ELF-1 (cell line): ENCODE measurements at regions not wholly inside any gene's neighbourhood (a gene's known extent, or its start where the extent isn't known, plus 50 kb on each side); places are given as distances from the start of the nearest gene placed in this dataset.

ENCODE experiments used
- DNase-seq: peaks from one replicate; pipeline ENCODE4 v3.0.0-alpha.2; 2016; ENCODE audit warnings: low read depth, low spot score

DNA sequence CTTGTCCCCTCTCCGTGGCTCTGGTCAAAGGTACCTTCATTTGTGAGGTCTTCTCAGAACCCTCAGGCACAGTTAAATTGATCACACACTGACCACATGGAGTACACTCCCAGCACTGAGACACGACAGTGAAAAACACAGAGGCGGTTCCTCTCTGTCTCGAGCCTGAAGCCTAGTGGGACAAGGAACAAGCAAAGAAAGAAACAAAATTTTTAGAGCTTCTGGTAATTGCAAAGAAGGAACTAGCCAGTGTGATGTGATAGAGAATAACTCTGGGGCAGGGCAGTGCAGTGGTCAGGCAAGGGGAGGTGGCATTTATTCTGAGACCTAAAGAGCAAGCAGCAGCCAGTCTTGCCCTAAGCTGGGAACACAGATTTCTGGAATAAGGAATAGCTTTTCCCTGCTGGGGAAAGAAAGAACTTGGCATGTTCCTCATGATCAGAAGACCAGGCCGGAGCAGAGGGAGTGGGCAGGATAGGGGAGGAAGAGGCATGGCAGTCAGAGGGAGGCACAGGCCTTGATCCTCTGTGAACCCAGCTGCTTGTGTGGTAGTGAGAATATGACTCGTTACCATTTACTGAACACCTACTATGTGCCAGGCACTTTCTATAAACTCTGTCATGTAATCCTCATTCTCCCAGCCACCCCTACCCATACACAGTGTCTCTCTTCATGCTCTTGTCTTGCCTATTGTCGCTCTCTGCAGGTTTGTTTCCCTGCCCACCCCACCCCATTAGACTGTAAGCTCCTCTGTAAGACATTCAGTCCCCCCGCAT, 262.3 kb upstream of the HES1 start:
- DNase-seq, result no peak

- DNase-seq, result no peak
These were observed 261.4 kb upstream of the HES1 start for GRCh38 chr3:193874512-193874911.

DNA sequence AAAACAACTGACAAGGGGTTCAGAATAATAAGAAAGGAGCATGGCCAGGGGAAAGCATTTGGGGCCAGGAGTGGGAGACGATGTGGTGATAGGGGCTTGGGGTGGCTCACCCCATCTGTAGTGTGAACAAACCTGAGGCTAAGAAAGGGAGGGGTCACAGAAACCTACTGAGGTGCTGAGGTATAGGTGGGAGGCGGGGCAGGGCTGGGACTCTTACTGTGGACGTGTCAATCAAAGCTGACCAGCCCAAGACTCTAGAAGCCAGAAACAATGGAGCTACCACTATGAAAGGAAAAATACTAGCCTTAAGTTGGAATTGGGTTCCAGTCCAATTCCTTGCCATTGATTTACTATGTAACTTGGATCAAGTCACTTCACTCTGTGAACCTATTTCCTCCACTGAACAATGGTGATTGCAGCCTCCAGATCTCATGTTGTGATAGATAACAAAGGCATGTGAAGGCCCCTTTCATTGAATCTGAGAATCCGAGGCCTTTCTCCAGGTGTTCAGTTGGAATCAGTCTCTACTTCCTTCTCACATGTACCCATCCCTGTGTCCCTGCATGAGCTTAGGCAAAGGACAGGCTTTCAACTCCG, 260.9 kb upstream of the HES1 start:
- no peak for DNase-seq

- no peak for DNase-seq
These were observed 260.2 kb upstream of the HES1 start for GRCh38 chr3:193875601-193876321.

- no peak for DNase-seq
These were observed 256.7 kb upstream of the HES1 start for GRCh38 chr3:193879099-193879863.

DNA sequence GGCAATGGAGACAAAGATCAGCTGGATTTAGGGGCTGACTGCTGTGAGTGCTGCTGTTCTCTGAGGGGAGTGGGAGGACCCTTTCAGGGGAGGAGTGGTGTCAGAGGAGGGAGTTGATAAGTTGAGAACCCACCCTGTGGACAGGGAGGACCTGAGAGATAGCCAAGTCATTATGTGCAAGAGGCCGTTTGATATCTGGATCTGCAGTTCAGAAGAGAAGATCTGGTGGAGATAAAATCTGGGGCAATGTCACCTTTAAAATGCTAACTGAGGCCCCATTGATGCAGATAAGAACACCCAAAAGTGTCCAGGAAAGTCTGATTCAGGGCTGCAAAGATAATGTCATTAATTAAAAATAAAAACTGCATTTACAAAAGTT, 256.1 kb upstream of the HES1 start:
- no peak for DNase-seq

- DNase-seq, result no peak
These were observed 253.9 kb upstream of the HES1 start for GRCh38 chr3:193882091-193882490.

- no peak for DNase-seq
These were observed 252.4 kb upstream of the HES1 start for GRCh38 chr3:193883551-193883950.

DNA sequence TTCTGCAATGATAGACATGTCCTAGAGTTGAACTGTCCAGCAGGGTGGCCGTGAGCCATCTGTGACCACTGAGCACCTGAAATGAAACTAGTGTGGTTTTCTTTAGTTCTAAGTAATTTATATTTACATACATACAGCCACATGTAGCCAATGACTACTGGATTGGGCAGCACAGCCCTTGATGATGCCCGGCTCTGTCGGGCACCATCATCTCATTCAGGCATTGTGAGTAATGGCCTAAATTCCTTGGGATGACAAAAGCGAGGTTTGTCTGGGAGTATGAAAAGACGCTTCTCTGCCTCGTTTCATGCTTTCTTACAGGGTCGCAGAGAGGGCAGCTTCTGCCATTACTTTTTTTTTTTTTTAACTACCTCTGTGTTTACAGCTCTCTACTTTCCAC, 251.9 kb upstream of the HES1 start:
- no peak for DNase-seq

GRCh38 chr3:193884652-193885051, 251.3 kb upstream of the HES1 start:
- DNase-seq, result no peak

- no peak for DNase-seq
These were observed 250.1 kb upstream of the HES1 start for GRCh38 chr3:193885832-193886231.

GRCh38 chr3:193890016-193890897, 245.7 kb upstream of the HES1 start:
- DNase-seq, result no peak

DNA sequence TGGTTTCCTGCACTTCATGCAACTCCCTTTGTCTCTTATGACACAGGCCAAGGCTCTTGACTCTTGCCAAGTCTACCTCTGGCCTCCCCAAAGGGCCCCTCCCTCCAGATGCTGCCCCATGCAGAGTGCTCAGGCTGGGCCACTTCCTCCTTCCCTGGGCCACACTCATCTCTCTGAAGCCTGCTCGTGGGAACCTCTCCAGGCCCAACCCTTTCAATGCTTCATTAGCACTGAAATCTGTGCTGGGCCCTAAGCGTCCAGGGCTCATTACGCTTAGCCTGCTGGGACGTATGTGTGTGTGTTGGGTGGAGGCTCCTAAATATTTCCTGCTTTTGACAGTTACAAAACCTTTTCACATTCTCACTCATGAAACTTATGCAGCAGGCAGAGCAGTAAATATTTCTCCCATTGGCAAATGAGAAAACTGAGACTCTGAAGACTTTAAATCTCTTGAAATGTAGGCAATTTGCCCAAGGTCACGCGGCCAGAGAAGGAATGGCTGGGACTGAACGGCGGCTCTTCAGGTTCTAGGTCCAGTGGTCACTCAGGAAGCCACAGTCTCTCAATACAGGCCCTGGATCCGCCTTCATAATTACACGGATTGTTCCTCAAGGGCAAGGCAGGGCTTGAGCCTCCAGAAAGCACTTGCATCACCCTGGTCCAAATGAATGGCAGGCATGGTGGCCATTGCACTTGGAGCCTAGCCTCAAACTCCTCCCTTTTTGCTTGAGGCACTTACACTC, 241.7 kb upstream of the HES1 start:
- no peak for DNase-seq

DNA sequence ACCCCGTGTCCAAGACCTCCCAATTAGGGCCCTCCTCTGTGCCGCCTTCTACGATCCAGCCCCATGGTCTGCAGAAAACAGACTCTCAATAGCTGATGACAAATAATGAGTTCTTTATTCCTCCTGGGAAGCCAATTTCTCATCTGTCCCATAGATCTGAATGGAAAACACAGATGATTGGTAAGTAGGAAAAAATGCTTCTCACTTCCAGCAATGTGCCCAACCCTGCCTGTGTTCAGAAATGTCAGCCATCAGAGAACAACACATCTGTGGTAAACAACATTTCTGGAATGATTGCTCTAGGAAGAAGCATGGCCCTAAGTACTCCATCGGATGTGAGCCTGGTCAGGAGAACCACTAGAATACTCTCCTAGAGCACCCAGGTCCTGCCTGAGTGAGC, 240.5 kb upstream of the HES1 start:
- no peak for DNase-seq

DNA sequence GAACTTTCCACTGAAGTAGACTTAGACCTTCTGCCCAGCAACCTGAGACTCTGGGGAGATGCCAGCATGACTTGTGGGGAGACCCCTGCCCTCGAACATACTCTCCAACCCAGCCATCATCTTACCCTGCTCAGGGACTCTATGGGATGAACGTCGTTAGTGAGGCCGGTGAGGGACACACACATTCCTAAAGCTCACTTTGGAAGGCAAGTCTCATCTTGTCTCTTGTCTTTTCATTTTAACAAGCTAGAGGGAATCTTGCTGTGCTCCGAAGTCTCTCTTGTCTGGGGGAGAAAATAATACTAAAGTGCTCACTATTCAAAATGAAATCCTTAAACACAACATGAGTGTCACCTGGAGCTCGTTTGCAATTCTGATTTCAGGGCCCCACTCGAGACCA, 239.5 kb upstream of the HES1 start:
- no peak for DNase-seq

- DNase-seq, result peak; percentile 67
These were observed 238.7 kb upstream of the HES1 start for GRCh38 chr3:193897288-193897687.

GRCh38 chr3:193897731-193898180, 238.2 kb upstream of the HES1 start:
- DNase-seq, result peak; percentile 81

DNA sequence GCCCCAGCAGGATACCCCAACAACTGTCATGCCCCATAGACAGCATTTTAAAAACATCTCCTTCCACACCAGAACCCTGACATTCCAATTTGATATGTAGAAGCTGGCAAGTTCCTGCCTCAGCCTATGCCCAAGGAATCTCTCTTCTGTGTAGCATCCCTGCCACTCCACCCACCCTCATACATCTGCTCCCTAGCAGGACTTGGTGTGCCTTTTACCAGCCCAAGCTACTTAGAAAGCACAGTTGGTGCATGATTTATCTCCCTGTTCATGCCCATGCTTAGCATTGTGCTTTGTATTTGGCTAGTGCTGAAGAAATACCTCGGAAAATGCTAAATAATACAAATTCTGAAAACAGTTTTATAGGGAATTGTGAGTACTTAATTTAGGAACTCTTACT, 236.9 kb upstream of the HES1 start:
- DNase-seq, result no peak

DNA sequence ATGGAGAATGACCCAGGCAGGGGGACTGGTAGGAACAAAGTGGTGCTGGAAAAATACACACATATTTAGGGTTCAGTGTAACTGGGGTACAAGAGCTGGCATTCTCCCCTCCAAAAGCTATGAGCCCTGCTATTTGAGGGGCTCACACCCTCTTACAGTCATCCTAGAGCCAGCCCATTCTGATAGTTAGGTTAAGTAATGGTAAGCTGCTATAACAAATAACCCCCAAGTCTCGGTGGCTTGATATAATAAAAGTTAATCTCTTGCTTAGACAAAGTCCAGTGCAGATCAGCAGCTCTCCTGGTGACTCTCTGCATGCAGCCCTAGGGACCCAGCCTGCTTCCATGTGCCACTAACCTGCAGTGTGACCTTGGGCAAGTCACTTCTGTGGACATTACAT, 234.9 kb upstream of the HES1 start:
- DNase-seq, result no peak
